HEK293 (cell line): ENCODE measurements at regions not wholly inside any gene's neighbourhood (a gene's known extent, or its start where the extent isn't known, plus 50 kb on each side); places are given as distances from the start of the nearest gene placed in this dataset.

Source experiments
- CTCF ChIA-PET: fragments of 350-600 bp; formaldehyde crosslinking; extraction: SDS; loops from one replicate; lab custom pipeline; 2021; ENCODE audit warnings: antibody characterized with exemption; lab: Yijun Ruan, JAX
- POLR2A ChIA-PET: fragments of 300-600 bp; formaldehyde crosslinking; extraction: SDS; loops from one replicate; lab custom pipeline; 2020; ENCODE audit warnings: antibody characterized with exemption, inconsistent platforms; lab: Yijun Ruan, JAX
- H3K27ac ChIP-seq: fragments of 200-500 bp; sonication (Bioruptor generic); 2 replicates; pipeline ENCODE4 v1.5.1; 2014; ENCODE audit warnings: low read depth, low read length, control low read depth, inconsistent platforms; ENCODE audit errors: extremely low read depth
- H3K36me3 ChIP-seq, 2 experiments: fragments of 200-500 bp in 1 of 2; sonication (Bioruptor generic) in 1 of 2; 1 replicate in 1 of 2; 2 replicates in 1 of 2; pipeline ENCODE4 v1.5.1; 2014 to 2017; ENCODE audit warnings: inconsistent platforms in 2 of 2, low read length in 2 of 2; ENCODE audit not compliant: control insufficient read depth in 2 of 2, insufficient read depth in 1 of 2
- H3K4me1 ChIP-seq: fragments of 200-500 bp; sonication (Bioruptor generic); 2 replicates; pipeline ENCODE4 v1.5.1; 2014; ENCODE audit warnings: mild to moderate bottlenecking, low read length, inconsistent platforms; ENCODE audit not compliant: control insufficient read depth, insufficient read depth
- H3K4me3 ChIP-seq: 2 replicates; pipeline ENCODE4 v1.5.1; 2011; ENCODE audit warnings: low read depth, mild to moderate bottlenecking, control low read depth, low read length, moderate library complexity
- H3K9me3 ChIP-seq: fragments of 200-500 bp; sonication (Bioruptor generic); 2 replicates; pipeline ENCODE4 v1.5.1; 2014; ENCODE audit warnings: low read depth, low read length, inconsistent platforms; ENCODE audit not compliant: control insufficient read depth, insufficient read depth
- BCL11A ChIP-seq: fragments of 450-650 bp; formaldehyde crosslinking; IDR thresholded peaks from 2 replicates; pipeline ENCODE4 v1.5.1; 2016; ENCODE audit warnings: low read depth, missing biosample characterization, missing genetic modification characterization
- HOXA7 ChIP-seq: sonication (generic); formaldehyde crosslinking; IDR thresholded peaks from 2 replicates; pipeline ENCODE4 v1.8.1; 2022; ENCODE audit warnings: missing genetic modification reagents, borderline replicate concordance
- HOXD13 ChIP-seq: sonication (generic); formaldehyde crosslinking; IDR thresholded peaks from 2 replicates; pipeline ENCODE4 v1.8.0; 2022; ENCODE audit warnings: missing genetic modification reagents, borderline replicate concordance
- MEIS1 ChIP-seq: sonication (generic); formaldehyde crosslinking; IDR thresholded peaks from 2 replicates; pipeline ENCODE4 v1.8.1; 2022; ENCODE audit warnings: missing genetic modification reagents, mild to moderate bottlenecking, borderline replicate concordance
- ZBTB1 ChIP-seq: fragments of 450-650 bp; formaldehyde crosslinking; IDR thresholded peaks from 2 replicates; pipeline ENCODE4 v1.5.1; 2016; ENCODE audit warnings: missing biosample characterization, missing genetic modification characterization
- ZBTB17 ChIP-seq: fragments of 450-650 bp; formaldehyde crosslinking; IDR thresholded peaks from 2 replicates; pipeline ENCODE4 v1.5.1; 2016; ENCODE audit warnings: missing biosample characterization, missing genetic modification characterization
- ZFP37 ChIP-seq: fragments of 450-650 bp; formaldehyde crosslinking; IDR thresholded peaks from 2 replicates; pipeline ENCODE4 v1.5.1; 2016; ENCODE audit warnings: missing biosample characterization, missing genetic modification characterization
- ZFP41 ChIP-seq: fragments of 450-650 bp; formaldehyde crosslinking; IDR thresholded peaks from 2 replicates; pipeline ENCODE4 v1.5.1; 2016; ENCODE audit warnings: missing biosample characterization, missing genetic modification characterization, borderline replicate concordance
- ZNF155 ChIP-seq: fragments of 450-650 bp; formaldehyde crosslinking; IDR thresholded peaks from 2 replicates; pipeline ENCODE4 v1.5.1; 2016; ENCODE audit warnings: missing biosample characterization, missing genetic modification characterization
- ZNF169 ChIP-seq: fragments of 450-650 bp; formaldehyde crosslinking; IDR thresholded peaks from 2 replicates; pipeline ENCODE4 v1.5.1; 2016; ENCODE audit warnings: missing biosample characterization, missing genetic modification characterization
- ZNF214 ChIP-seq: fragments of 450-650 bp; formaldehyde crosslinking; IDR thresholded peaks from 2 replicates; pipeline ENCODE4 v1.5.1; 2017; ENCODE audit warnings: missing biosample characterization, mild to moderate bottlenecking, missing genetic modification characterization, borderline replicate concordance
- ZNF223 ChIP-seq: fragments of 450-650 bp; formaldehyde crosslinking; IDR thresholded peaks from 2 replicates; pipeline ENCODE4 v1.5.1; 2016; ENCODE audit warnings: missing biosample characterization, missing genetic modification characterization
- ZNF292 ChIP-seq: fragments of 450-650 bp; formaldehyde crosslinking; IDR thresholded peaks from 2 replicates; pipeline ENCODE4 v1.5.1; 2016; ENCODE audit warnings: low read depth, missing biosample characterization, missing genetic modification characterization, borderline replicate concordance
- ZNF350 ChIP-seq: fragments of 450-650 bp; formaldehyde crosslinking; IDR thresholded peaks from 2 replicates; pipeline ENCODE4 v1.5.0; 2017; ENCODE audit warnings: missing biosample characterization, mild to moderate bottlenecking, missing genetic modification characterization
- ZNF416 ChIP-seq: fragments of 450-650 bp; formaldehyde crosslinking; IDR thresholded peaks from 2 replicates; pipeline ENCODE4 v1.5.1; 2016; ENCODE audit warnings: missing biosample characterization, missing genetic modification characterization
- ZNF549 ChIP-seq: fragments of 450-650 bp; IDR thresholded peaks from 2 replicates; pipeline ENCODE4 v1.5.1; 2018; ENCODE audit warnings: missing biosample characterization, missing genetic modification characterization, mild to moderate bottlenecking, inconsistent platforms, moderate library complexity
- ZNF558 ChIP-seq: fragments of 450-650 bp; formaldehyde crosslinking; IDR thresholded peaks from 2 replicates; pipeline ENCODE4 v1.5.1; 2016; ENCODE audit warnings: missing biosample characterization, missing genetic modification characterization
- ZNF654 ChIP-seq: fragments of 450-650 bp; formaldehyde crosslinking; IDR thresholded peaks from 2 replicates; pipeline ENCODE4 v1.5.1; 2016; ENCODE audit warnings: low read depth, missing biosample characterization, missing genetic modification characterization
- ZSCAN16 ChIP-seq: fragments of 450-650 bp; formaldehyde crosslinking; IDR thresholded peaks from 2 replicates; pipeline ENCODE4 v1.5.1; 2016; ENCODE audit warnings: missing biosample characterization, missing genetic modification characterization
- TF ChIP-seq, protein P1 (sequence below): fragments of 450-650 bp; formaldehyde crosslinking; IDR thresholded peaks from 2 replicates; pipeline ENCODE4 v1.5.1; 2017; ENCODE audit warnings: missing biosample characterization, mild to moderate bottlenecking, missing genetic modification characterization, moderate library complexity
- TF ChIP-seq, protein P2 (sequence below): fragments of 450-650 bp; formaldehyde crosslinking; optimal IDR thresholded peaks from 2 replicates; pipeline ENCODE3; 2016; ENCODE audit warnings: missing biosample characterization, mild to moderate bottlenecking, missing genetic modification characterization
- TF ChIP-seq, protein P3 (sequence below): fragments of 450-650 bp; formaldehyde crosslinking; IDR thresholded peaks from 2 replicates; pipeline ENCODE4 v1.5.1; 2016; ENCODE audit warnings: missing biosample characterization, missing genetic modification characterization
- TF ChIP-seq, protein P4 (sequence below): fragments of 450-650 bp; formaldehyde crosslinking; IDR thresholded peaks from 2 replicates; pipeline ENCODE4 v1.5.1; 2016; ENCODE audit warnings: missing biosample characterization, missing genetic modification characterization
- TF ChIP-seq, protein P5 (sequence below): fragments of 450-650 bp; formaldehyde crosslinking; IDR thresholded peaks from 2 replicates; pipeline ENCODE4 v1.5.1; 2016; ENCODE audit warnings: missing biosample characterization, missing genetic modification characterization
- TF ChIP-seq, protein P6 (sequence below): fragments of 450-650 bp; formaldehyde crosslinking; IDR thresholded peaks from 2 replicates; pipeline ENCODE4 v1.5.1; 2016; ENCODE audit warnings: missing biosample characterization, missing genetic modification characterization
- TF ChIP-seq, protein P7 (sequence below): fragments of 450-650 bp; formaldehyde crosslinking; IDR thresholded peaks from 2 replicates; pipeline ENCODE4 v1.5.1; 2016; ENCODE audit warnings: missing biosample characterization, missing genetic modification characterization
- TF ChIP-seq, protein P8 (sequence below): fragments of 450-650 bp; formaldehyde crosslinking; IDR thresholded peaks from 2 replicates; pipeline ENCODE4 v1.5.1; 2017; ENCODE audit warnings: missing biosample characterization, missing genetic modification characterization

DNA sequence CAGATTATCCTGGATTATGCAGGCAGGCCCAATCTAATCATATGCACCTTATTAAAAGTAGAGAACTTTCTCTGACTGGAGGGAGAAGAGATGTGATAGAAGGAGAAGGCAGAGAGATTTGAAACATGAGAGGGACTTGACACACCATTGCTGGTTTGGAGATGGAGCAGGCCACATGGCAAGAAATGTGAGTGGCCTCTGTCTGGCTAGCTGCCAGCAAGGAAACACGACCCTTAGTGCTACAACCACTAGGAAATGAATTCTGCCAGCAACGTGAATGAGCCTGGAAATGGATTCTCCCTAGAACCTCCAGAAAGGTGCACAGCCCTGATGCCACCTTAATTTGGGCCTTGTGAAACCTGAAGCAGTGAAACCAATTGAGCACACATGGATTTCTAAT, 79.5 kb upstream of the MBNL3 start:
- CTCF ChIA-PET: no interaction called here

DNA sequence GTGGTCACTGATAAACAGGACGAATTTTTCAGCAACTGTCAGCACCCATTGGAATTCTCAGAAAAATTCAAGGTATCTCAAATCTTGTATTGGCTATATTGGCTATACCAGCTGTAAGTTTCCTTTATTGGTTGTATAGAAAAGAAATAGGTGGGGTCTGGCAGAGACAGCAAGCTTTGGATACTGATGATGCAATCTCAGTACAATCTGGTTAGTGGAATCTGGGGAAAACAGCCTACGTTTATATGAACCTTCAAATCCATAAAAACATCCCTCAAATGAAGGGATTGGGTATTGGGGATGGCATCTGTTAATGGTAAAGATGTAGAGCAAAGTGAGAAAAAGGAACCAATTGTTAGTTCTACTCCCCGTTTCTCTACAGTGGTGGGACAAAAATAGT, 76.4 kb upstream of the MBNL3 start:
- H3K4me1 ChIP-seq: no peaks in the 10 kb centered on the region
- H3K4me3 ChIP-seq: no peak overlapping the region
- no peaks in the 10 kb centered on the region for H3K36me3 ChIP-seq
- no peaks in the 10 kb centered on the region for H3K9me3 ChIP-seq
- no peak overlapping the region for H3K27ac ChIP-seq
- TF ChIP-seq ZNF654 (tag by site-specific recombination): no peak
- no peak for TF ChIP-seq ZNF223
- TF ChIP-seq, protein P1, sequence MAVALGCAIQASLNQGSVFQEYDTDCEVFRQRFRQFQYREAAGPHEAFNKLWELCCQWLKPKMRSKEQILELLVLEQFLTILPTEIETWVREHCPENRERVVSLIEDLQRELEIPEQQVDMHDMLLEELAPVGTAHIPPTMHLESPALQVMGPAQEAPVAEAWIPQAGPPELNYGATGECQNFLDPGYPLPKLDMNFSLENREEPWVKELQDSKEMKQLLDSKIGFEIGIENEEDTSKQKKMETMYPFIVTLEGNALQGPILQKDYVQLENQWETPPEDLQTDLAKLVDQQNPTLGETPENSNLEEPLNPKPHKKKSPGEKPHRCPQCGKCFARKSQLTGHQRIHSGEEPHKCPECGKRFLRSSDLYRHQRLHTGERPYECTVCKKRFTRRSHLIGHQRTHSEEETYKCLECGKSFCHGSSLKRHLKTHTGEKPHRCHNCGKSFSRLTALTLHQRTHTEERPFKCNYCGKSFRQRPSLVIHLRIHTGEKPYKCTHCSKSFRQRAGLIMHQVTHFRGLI: no peak
- TF ChIP-seq, protein P2, sequence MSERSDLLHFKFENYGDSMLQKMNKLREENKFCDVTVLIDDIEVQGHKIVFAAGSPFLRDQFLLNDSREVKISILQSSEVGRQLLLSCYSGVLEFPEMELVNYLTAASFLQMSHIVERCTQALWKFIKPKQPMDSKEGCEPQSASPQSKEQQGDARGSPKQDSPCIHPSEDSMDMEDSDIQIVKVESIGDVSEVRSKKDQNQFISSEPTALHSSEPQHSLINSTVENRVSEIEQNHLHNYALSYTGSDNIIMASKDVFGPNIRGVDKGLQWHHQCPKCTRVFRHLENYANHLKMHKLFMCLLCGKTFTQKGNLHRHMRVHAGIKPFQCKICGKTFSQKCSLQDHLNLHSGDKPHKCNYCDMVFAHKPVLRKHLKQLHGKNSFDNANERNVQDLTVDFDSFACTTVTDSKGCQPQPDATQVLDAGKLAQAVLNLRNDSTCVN: no peak
- TF ChIP-seq, protein P3, sequence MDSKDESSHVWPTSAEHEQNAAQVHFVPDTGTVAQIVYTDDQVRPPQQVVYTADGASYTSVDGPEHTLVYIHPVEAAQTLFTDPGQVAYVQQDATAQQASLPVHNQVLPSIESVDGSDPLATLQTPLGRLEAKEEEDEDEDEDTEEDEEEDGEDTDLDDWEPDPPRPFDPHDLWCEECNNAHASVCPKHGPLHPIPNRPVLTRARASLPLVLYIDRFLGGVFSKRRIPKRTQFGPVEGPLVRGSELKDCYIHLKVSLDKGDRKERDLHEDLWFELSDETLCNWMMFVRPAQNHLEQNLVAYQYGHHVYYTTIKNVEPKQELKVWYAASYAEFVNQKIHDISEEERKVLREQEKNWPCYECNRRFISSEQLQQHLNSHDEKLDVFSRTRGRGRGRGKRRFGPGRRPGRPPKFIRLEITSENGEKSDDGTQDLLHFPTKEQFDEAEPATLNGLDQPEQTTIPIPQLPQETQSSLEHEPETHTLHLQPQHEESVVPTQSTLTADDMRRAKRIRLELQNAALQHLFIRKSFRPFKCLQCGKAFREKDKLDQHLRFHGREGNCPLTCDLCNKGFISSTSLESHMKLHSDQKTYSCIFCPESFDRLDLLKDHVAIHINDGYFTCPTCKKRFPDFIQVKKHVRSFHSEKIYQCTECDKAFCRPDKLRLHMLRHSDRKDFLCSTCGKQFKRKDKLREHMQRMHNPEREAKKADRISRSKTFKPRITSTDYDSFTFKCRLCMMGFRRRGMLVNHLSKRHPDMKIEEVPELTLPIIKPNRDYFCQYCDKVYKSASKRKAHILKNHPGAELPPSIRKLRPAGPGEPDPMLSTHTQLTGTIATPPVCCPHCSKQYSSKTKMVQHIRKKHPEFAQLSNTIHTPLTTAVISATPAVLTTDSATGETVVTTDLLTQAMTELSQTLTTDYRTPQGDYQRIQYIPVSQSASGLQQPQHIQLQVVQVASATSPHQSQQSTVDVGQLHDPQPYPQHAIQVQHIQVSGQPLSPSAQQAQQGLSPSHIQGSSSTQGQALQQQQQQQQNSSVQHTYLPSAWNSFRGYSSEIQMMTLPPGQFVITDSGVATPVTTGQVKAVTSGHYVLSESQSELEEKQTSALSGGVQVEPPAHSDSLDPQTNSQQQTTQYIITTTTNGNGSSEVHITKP (tag by site-specific recombination): no peak
- no peak for TF ChIP-seq MEIS1 (CRISPR knock-in tag)
- TF ChIP-seq ZSCAN16 (tag by site-specific recombination): no peak
- TF ChIP-seq, protein P4, sequence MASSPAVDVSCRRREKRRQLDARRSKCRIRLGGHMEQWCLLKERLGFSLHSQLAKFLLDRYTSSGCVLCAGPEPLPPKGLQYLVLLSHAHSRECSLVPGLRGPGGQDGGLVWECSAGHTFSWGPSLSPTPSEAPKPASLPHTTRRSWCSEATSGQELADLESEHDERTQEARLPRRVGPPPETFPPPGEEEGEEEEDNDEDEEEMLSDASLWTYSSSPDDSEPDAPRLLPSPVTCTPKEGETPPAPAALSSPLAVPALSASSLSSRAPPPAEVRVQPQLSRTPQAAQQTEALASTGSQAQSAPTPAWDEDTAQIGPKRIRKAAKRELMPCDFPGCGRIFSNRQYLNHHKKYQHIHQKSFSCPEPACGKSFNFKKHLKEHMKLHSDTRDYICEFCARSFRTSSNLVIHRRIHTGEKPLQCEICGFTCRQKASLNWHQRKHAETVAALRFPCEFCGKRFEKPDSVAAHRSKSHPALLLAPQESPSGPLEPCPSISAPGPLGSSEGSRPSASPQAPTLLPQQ (tag by site-specific recombination): no peak
- TF ChIP-seq, protein P5, sequence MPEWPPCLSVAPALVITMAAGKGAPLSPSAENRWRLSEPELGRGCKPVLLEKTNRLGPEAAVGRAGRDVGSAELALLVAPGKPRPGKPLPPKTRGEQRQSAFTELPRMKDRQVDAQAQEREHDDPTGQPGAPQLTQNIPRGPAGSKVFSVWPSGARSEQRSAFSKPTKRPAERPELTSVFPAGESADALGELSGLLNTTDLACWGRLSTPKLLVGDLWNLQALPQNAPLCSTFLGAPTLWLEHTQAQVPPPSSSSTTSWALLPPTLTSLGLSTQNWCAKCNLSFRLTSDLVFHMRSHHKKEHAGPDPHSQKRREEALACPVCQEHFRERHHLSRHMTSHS (tag by site-specific recombination): no peak
- TF ChIP-seq, protein P6, sequence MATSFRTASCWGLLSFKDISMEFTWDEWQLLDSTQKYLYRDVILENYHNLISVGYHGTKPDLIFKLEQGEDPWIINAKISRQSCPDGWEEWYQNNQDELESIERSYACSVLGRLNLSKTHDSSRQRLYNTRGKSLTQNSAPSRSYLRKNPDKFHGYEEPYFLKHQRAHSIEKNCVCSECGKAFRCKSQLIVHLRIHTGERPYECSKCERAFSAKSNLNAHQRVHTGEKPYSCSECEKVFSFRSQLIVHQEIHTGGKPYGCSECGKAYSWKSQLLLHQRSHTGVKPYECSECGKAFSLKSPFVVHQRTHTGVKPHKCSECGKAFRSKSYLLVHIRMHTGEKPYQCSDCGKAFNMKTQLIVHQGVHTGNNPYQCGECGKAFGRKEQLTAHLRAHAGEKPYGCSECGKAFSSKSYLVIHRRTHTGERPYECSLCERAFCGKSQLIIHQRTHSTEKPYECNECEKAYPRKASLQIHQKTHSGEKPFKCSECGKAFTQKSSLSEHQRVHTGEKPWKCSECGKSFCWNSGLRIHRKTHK (tag by site-specific recombination): no peak
- no peak for TF ChIP-seq ZNF214 (tag by site-specific recombination)
- no peak for TF ChIP-seq ZFP41 (tag by site-specific recombination)
- no peak for TF ChIP-seq ZBTB1
- ChIA-PET POLR2A (no interaction called here), CTCF (no interaction called here)

More for the DNA sequence above, 79.5 kb upstream of the MBNL3 start:
- POLR2A ChIA-PET: no interaction called here
- no peak for TF ChIP-seq ZNF558 (tag by site-specific recombination)
- TF ChIP-seq, protein P7, sequence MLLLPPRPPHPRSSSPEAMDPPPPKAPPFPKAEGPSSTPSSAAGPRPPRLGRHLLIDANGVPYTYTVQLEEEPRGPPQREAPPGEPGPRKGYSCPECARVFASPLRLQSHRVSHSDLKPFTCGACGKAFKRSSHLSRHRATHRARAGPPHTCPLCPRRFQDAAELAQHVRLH (tag by site-specific recombination): no peak
- no peak for TF ChIP-seq HOXD13 (CRISPR knock-in tag)
- no peak for TF ChIP-seq ZNF169
- TF ChIP-seq BCL11A (tag by site-specific recombination): no peak
- no peak for TF ChIP-seq ZBTB17 (tag by site-specific recombination)
- no peak for TF ChIP-seq HOXA7 (CRISPR knock-in tag)
- TF ChIP-seq, protein P8, sequence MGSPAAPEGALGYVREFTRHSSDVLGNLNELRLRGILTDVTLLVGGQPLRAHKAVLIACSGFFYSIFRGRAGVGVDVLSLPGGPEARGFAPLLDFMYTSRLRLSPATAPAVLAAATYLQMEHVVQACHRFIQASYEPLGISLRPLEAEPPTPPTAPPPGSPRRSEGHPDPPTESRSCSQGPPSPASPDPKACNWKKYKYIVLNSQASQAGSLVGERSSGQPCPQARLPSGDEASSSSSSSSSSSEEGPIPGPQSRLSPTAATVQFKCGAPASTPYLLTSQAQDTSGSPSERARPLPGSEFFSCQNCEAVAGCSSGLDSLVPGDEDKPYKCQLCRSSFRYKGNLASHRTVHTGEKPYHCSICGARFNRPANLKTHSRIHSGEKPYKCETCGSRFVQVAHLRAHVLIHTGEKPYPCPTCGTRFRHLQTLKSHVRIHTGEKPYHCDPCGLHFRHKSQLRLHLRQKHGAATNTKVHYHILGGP (tag by site-specific recombination): no peak
- no peak for TF ChIP-seq ZNF292 (tag by site-specific recombination)
- TF ChIP-seq ZNF350: no peak
- no peak for TF ChIP-seq ZNF155 (tag by site-specific recombination)
- TF ChIP-seq ZNF416 (tag by site-specific recombination): no peak
- no peak for TF ChIP-seq ZNF549 (tag by site-specific recombination)
- TF ChIP-seq ZFP37 (tag by site-specific recombination): no peak
- no peak overlapping the region for H3K4me3 ChIP-seq
- H3K27ac ChIP-seq: no peak overlapping the region
- H3K4me1 ChIP-seq: no peaks in the 10 kb centered on the region
- no peaks in the 10 kb centered on the region for H3K9me3 ChIP-seq
- no peaks in the 10 kb centered on the region for H3K36me3 ChIP-seq
